ENCODE measurements at regions not wholly inside any gene's neighbourhood (a gene's known extent, or its start where the extent isn't known, plus 50 kb on each side); places are given as distances from the start of the nearest gene placed in this dataset.

- no peak for DNase-seq
- Histone ChIP-seq H3K9me3 (ENCODE audit: control insufficient read depth in 1 of 2, low read length in 2 of 2) (no peaks in the 10 kb centered on the region), H3K36me3 (ENCODE audit: insufficient read depth, low read length) (no peaks in the 10 kb centered on the region), H3K27ac (ENCODE audit: low read depth, low read length) (no peak overlapping the region), H3K4me3 (ENCODE audit: low read length in 2 of 2) (no peak overlapping the region), H3K4me1 (ENCODE audit: insufficient read depth, low read length) (no peaks in the 10 kb centered on the region), H3K27me3 (ENCODE audit: insufficient read depth, low read length) (no peaks in the 10 kb centered on the region)
- Mint-ChIP-seq H3K27me3 (peaks cover 0 to 2% of the 10 kb centered on the region in 2 donors), H3K4me3 (no peak overlapping the region), H3K4me1 (no peaks in the 10 kb centered on the region), H3K36me3 (no peaks in the 10 kb centered on the region), H3K27ac (no peak overlapping the region), H3K9me3 (no peaks in the 10 kb centered on the region)
- POLR2A ChIA-PET (ENCODE audit: partially characterized antibody): no interaction called here
- intact Hi-C loops (cut with micrococcal nuclease): no loop called here
- CTCF ChIA-PET (ENCODE audit: partially characterized antibody): no interaction called here
These were observed 161.5 kb downstream of the NRIP1 start for GRCh38 chr21:14903172-14903865.

- H3K27ac Mint-ChIP-seq: no peak overlapping the region
- H3K36me3 Mint-ChIP-seq: no peaks in the 10 kb centered on the region
- H3K27me3 ChIP-seq (ENCODE audit: insufficient read depth, low read length): no peaks in the 10 kb centered on the region
- H3K9me3 Mint-ChIP-seq: no peaks in the 10 kb centered on the region
- H3K27ac ChIP-seq (ENCODE audit: low read depth, low read length): no peak overlapping the region
- H3K9me3 ChIP-seq (ENCODE audit: control insufficient read depth in 1 of 2, low read length in 2 of 2): no peaks in the 10 kb centered on the region
- no peak for DNase-seq
- no peak overlapping the region for H3K4me3 Mint-ChIP-seq
- peaks cover 0 to 2% of the 10 kb centered on the region in 2 donors for H3K27me3 Mint-ChIP-seq
- intact Hi-C loops (cut with micrococcal nuclease): no loop called here
- H3K4me1 Mint-ChIP-seq: no peaks in the 10 kb centered on the region
- H3K4me1 ChIP-seq (ENCODE audit: insufficient read depth, low read length): no peaks in the 10 kb centered on the region
- ChIA-PET CTCF (ENCODE audit: partially characterized antibody) (no interaction called here), POLR2A (ENCODE audit: partially characterized antibody) (no interaction called here)
- H3K36me3 ChIP-seq (ENCODE audit: insufficient read depth, low read length): no peaks in the 10 kb centered on the region
- H3K4me3 ChIP-seq (ENCODE audit: low read length in 2 of 2): no peak overlapping the region
These were observed 163.3 kb downstream of the NRIP1 start for GRCh38 chr21:14901482-14901958.

- ChIA-PET POLR2A (ENCODE audit: partially characterized antibody) (no interaction called here), CTCF (ENCODE audit: partially characterized antibody) (no interaction called here)
- DNase-seq: no peak
- H3K9me3 ChIP-seq (ENCODE audit: control insufficient read depth in 1 of 2, low read length in 2 of 2): no peaks in the 10 kb centered on the region
- Mint-ChIP-seq H3K9me3 (no peaks in the 10 kb centered on the region), H3K4me1 (no peaks in the 10 kb centered on the region), H3K27ac (no peak overlapping the region), H3K27me3 (peaks cover 0 to 2% of the 10 kb centered on the region in 2 donors), H3K4me3 (no peak overlapping the region), H3K36me3 (no peaks in the 10 kb centered on the region)
- no peak overlapping the region for H3K27ac ChIP-seq (ENCODE audit: low read depth, low read length)
- no peaks in the 10 kb centered on the region for H3K4me1 ChIP-seq (ENCODE audit: insufficient read depth, low read length)
- intact Hi-C loops (cut with micrococcal nuclease): no loop called here
- H3K4me3 ChIP-seq (ENCODE audit: low read length in 2 of 2): no peak overlapping the region
- H3K36me3 ChIP-seq (ENCODE audit: insufficient read depth, low read length): no peaks in the 10 kb centered on the region
- H3K27me3 ChIP-seq (ENCODE audit: insufficient read depth, low read length): no peaks in the 10 kb centered on the region
These were observed 164.2 kb downstream of the NRIP1 start for GRCh38 chr21:14900611-14901010.

GRCh38 chr21:14900058-14900457 is 164.7 kb downstream of the NRIP1 start:
- DNase-seq: no peak
- no peak overlapping the region for H3K4me3 ChIP-seq (ENCODE audit: low read length in 2 of 2)
- no peaks in the 10 kb centered on the region for H3K9me3 ChIP-seq (ENCODE audit: control insufficient read depth in 1 of 2, low read length in 2 of 2)
- Mint-ChIP-seq H3K4me3 (no peak overlapping the region), H3K27ac (no peak overlapping the region), H3K4me1 (no peaks in the 10 kb centered on the region), H3K9me3 (no peaks in the 10 kb centered on the region), H3K36me3 (no peaks in the 10 kb centered on the region), H3K27me3 (peaks cover 0 to 2% of the 10 kb centered on the region in 2 donors)
- intact Hi-C loops (cut with micrococcal nuclease): no loop called here
- H3K27ac ChIP-seq (ENCODE audit: low read depth, low read length): no peak overlapping the region
- H3K4me1 ChIP-seq (ENCODE audit: insufficient read depth, low read length): no peaks in the 10 kb centered on the region
- no peaks in the 10 kb centered on the region for H3K36me3 ChIP-seq (ENCODE audit: insufficient read depth, low read length)
- ChIA-PET CTCF (ENCODE audit: partially characterized antibody) (no interaction called here), POLR2A (ENCODE audit: partially characterized antibody) (no interaction called here)
- H3K27me3 ChIP-seq (ENCODE audit: insufficient read depth, low read length): no peaks in the 10 kb centered on the region

GRCh38 chr21:14895792-14896191 is 169.0 kb downstream of the NRIP1 start:
- H3K4me3 ChIP-seq (ENCODE audit: low read length in 2 of 2): no peak overlapping the region
- intact Hi-C loops (cut with micrococcal nuclease): no loop called here
- H3K36me3 ChIP-seq (ENCODE audit: insufficient read depth, low read length): no peaks in the 10 kb centered on the region
- Mint-ChIP-seq H3K36me3 (no peaks in the 10 kb centered on the region), H3K4me1 (no peaks in the 10 kb centered on the region), H3K27me3 (no peaks in the 10 kb centered on the region), H3K4me3 (no peak overlapping the region), H3K27ac (no peak overlapping the region), H3K9me3 (no peaks in the 10 kb centered on the region)
- no peaks in the 10 kb centered on the region for H3K9me3 ChIP-seq (ENCODE audit: control insufficient read depth in 1 of 2, low read length in 2 of 2)
- H3K4me1 ChIP-seq (ENCODE audit: insufficient read depth, low read length): no peaks in the 10 kb centered on the region
- POLR2A ChIA-PET (ENCODE audit: partially characterized antibody): no interaction called here
- CTCF ChIA-PET (ENCODE audit: partially characterized antibody): no interaction called here
- H3K27ac ChIP-seq (ENCODE audit: low read depth, low read length): no peak overlapping the region
- no peak for DNase-seq
- H3K27me3 ChIP-seq (ENCODE audit: insufficient read depth, low read length): no peaks in the 10 kb centered on the region

- H3K4me1 Mint-ChIP-seq: no peaks in the 10 kb centered on the region
- H3K27ac Mint-ChIP-seq: no peak overlapping the region
- Histone ChIP-seq H3K9me3 (ENCODE audit: control insufficient read depth in 1 of 2, low read length in 2 of 2) (no peaks in the 10 kb centered on the region), H3K4me3 (ENCODE audit: low read length in 2 of 2) (no peak overlapping the region), H3K4me1 (ENCODE audit: insufficient read depth, low read length) (no peaks in the 10 kb centered on the region), H3K27me3 (ENCODE audit: insufficient read depth, low read length) (no peaks in the 10 kb centered on the region), H3K36me3 (ENCODE audit: insufficient read depth, low read length) (no peaks in the 10 kb centered on the region), H3K27ac (ENCODE audit: low read depth, low read length) (no peak overlapping the region)
- H3K9me3 Mint-ChIP-seq: no peaks in the 10 kb centered on the region
- CTCF ChIA-PET (ENCODE audit: partially characterized antibody): no interaction called here
- H3K36me3 Mint-ChIP-seq: no peaks in the 10 kb centered on the region
- POLR2A ChIA-PET (ENCODE audit: partially characterized antibody): no interaction called here
- no peaks in the 10 kb centered on the region for H3K27me3 Mint-ChIP-seq
- DNase-seq: no peak
- H3K4me3 Mint-ChIP-seq: no peak overlapping the region
- intact Hi-C loops (cut with micrococcal nuclease): no loop called here
These were observed 174.7 kb downstream of the NRIP1 start for GRCh38 chr21:14890141-14890540.

GRCh38 chr21:14889080-14889810 is 175.6 kb downstream of the NRIP1 start:
- CTCF ChIA-PET (ENCODE audit: partially characterized antibody): no interaction called here
- Histone ChIP-seq H3K4me1 (ENCODE audit: insufficient read depth, low read length) (no peaks in the 10 kb centered on the region), H3K27me3 (ENCODE audit: insufficient read depth, low read length) (no peaks in the 10 kb centered on the region), H3K9me3 (ENCODE audit: control insufficient read depth in 1 of 2, low read length in 2 of 2) (no peaks in the 10 kb centered on the region), H3K4me3 (ENCODE audit: low read length in 2 of 2) (no peak overlapping the region), H3K27ac (ENCODE audit: low read depth, low read length) (no peak overlapping the region), H3K36me3 (ENCODE audit: insufficient read depth, low read length) (no peaks in the 10 kb centered on the region)
- Mint-ChIP-seq H3K4me1 (no peaks in the 10 kb centered on the region), H3K4me3 (no peak overlapping the region), H3K27me3 (no peaks in the 10 kb centered on the region), H3K9me3 (no peaks in the 10 kb centered on the region), H3K27ac (no peak overlapping the region), H3K36me3 (no peaks in the 10 kb centered on the region)
- DNase-seq: no peak
- POLR2A ChIA-PET (ENCODE audit: partially characterized antibody): no interaction called here
- intact Hi-C loops (cut with micrococcal nuclease): no loop called here

Measured in CD4-positive, alpha-beta memory T cell (primary cell).